ENCODE measurements at regions not wholly inside any gene's neighbourhood (a gene's known extent, or its start where the extent isn't known, plus 50 kb on each side); places are given as distances from the start of the nearest gene placed in this dataset.

- Mint-ChIP-seq H3K4me3 (no peak overlapping the region), H3K9me3 (peaks cover 4 to 5% of the 10 kb centered on the region in 2 experiments; a peak in 2 of 5 replicates), H3K27me3 (ENCODE audit: low read depth) (no peaks in the 10 kb centered on the region; the same call in none of the 2 replicates), H3K27ac (no peak overlapping the region), H3K36me3 (ENCODE audit: insufficient read depth in 1 of 3, low read depth in 3 of 3) (peaks cover 0 to 8% (median 0%) of the 10 kb centered on the region in 3 experiments; a peak in 3 of 7 replicates), H3K4me1 (peaks cover 9 to 10% of the 10 kb centered on the region in 2 experiments)
- Histone ChIP-seq H3K23ac (ENCODE audit: insufficient read length, low read depth, low read length) (no peak overlapping the region), H3K18ac (ENCODE audit: insufficient read length, low read depth, low read length) (no peak overlapping the region), H3T11ph (ENCODE audit: low read length) (no peak overlapping the region), H3K79me1 (ENCODE audit: insufficient read depth, low read depth, low read length, poor library complexity, severe bottlenecking) (no peaks in the 10 kb centered on the region), H3K4me1 (ENCODE audit: insufficient read depth, low read length) (no peaks in the 10 kb centered on the region; the same call in 1 of the 2 replicates), H3K9ac (ENCODE audit: extremely low read depth, insufficient read length, low read length) (no peak overlapping the region), H2AK5ac (ENCODE audit: insufficient read length, low read length) (no peak overlapping the region), H3K56ac (ENCODE audit: insufficient read length, low read depth, low read length) (no peak overlapping the region), H2AFZ (ENCODE audit: low read length) (no peak overlapping the region), H2BK15ac (ENCODE audit: low read depth, low read length) (no peak overlapping the region), H3K9me3 (ENCODE audit: control insufficient read depth, low read depth, low read length) (no peaks in the 10 kb centered on the region), H2BK5ac (ENCODE audit: insufficient read length, low read length) (no peak overlapping the region), H3K27ac (ENCODE audit: insufficient read length, low read depth, low read length) (no peak overlapping the region), H4K8ac (replicated peaks; ENCODE audit: insufficient read length, low read depth, low read length) (no peak overlapping the region), H4K20me1 (ENCODE audit: control insufficient read depth, insufficient read depth, insufficient read length) (no peaks in the 10 kb centered on the region), H2BK20ac (ENCODE audit: low read depth, low read length, poor library complexity, severe bottlenecking) (no peak overlapping the region), H2BK120ac (ENCODE audit: low read depth, low read length, poor library complexity, severe bottlenecking) (no peak overlapping the region), H3K14ac (ENCODE audit: insufficient read depth, low read length) (no peak overlapping the region), H4K91ac (ENCODE audit: insufficient read length, low read depth, low read length) (no peak overlapping the region), H2BK12ac (ENCODE audit: insufficient read length, low read depth, low read length) (no peak overlapping the region), H4K5ac (ENCODE audit: insufficient read length, low read depth, low read length) (no peak overlapping the region), H3K27me3 (ENCODE audit: insufficient read depth, low read length) (no peaks in the 10 kb centered on the region), H3K23me2 (ENCODE audit: insufficient read length, low read depth, low read length, poor library complexity, severe bottlenecking) (no peaks in the 10 kb centered on the region), H3K79me2 (ENCODE audit: insufficient read depth, low read length) (no peaks in the 10 kb centered on the region), H3K4ac (ENCODE audit: low read depth, low read length) (no peak overlapping the region), H3K4me2 (ENCODE audit: insufficient read depth, insufficient read length, low read length) (no peak overlapping the region)
- TF ChIP-seq CTCF (conservative IDR thresholded peaks at IDR 0.05): no peak
- WGBS (ENCODE audit: extremely low coverage, insufficient read length, low lambda C conversion rate): no CpG with 5 or more reads among the region's 3 CpGs
- DNase-seq: no peak
These were observed 250.7 kb downstream of the HS3ST3A1 start for GRCh38 chr17:13351046-13351445.

All from H9 (cell line).